Calu3 (cell line): ENCODE measurements at regions not wholly inside any gene's neighbourhood (a gene's known extent, or its start where the extent isn't known, plus 50 kb on each side); places are given as distances from the start of the nearest gene placed in this dataset.

Experiments
- BruUV-seq: library from RNA; stranded (reverse); fragments of 400-500 nt; replicated peaks from 2 replicates; lab custom pipeline; 2021; lab: Mats Ljungman, UMichigan
- CTCF ChIA-PET: fragments of 300-600 bp; sonication (Branson Sonifier 250); formaldehyde crosslinking; loops from one replicate; lab custom pipeline; 2022; ENCODE audit warnings: antibody characterized with exemption; lab: Charles Lee
- DNase-seq: peaks from one replicate; pipeline ENCODE4 v3.0.0; 2022
- H3K27ac Mint-ChIP-seq: one replicate; pipeline ENCODE4 v1.8.0; 2022; ENCODE audit warnings: mixed read lengths; ENCODE audit not compliant: unreplicated experiment
- H3K27me3 Mint-ChIP-seq: one replicate; pipeline ENCODE4 v1.8.0; 2022; ENCODE audit warnings: mixed read lengths; ENCODE audit not compliant: unreplicated experiment
- H3K36me3 Mint-ChIP-seq: one replicate; pipeline ENCODE4 v1.8.0; 2022; ENCODE audit warnings: mild to moderate bottlenecking, moderate library complexity, mixed read lengths; ENCODE audit not compliant: insufficient read depth, unreplicated experiment
- H3K4me1 Mint-ChIP-seq: one replicate; pipeline ENCODE4 v1.8.0; 2022; ENCODE audit warnings: mild to moderate bottlenecking, low read depth, mixed read lengths; ENCODE audit not compliant: unreplicated experiment
- H3K4me3 Mint-ChIP-seq: one replicate; pipeline ENCODE4 v1.8.0; 2022; ENCODE audit warnings: mild to moderate bottlenecking, low read depth, moderate library complexity, mixed read lengths; ENCODE audit not compliant: unreplicated experiment
- H3K9me3 Mint-ChIP-seq: one replicate; pipeline ENCODE4 v1.8.0; 2022; ENCODE audit warnings: low read depth, mixed read lengths; ENCODE audit not compliant: unreplicated experiment
- CTCF ChIP-seq: fragments of 200-600 bp; IDR thresholded peaks from one replicate; pipeline ENCODE4 v1.8.0; 2022; ENCODE audit warnings: antibody characterized with exemption; ENCODE audit not compliant: unreplicated experiment
- intact Hi-C: fragments of 100-400 bp; cut with micrococcal nuclease; formaldehyde crosslinking; loops from one replicate; pipeline ENCODE4 v1.10.0; 2022; ENCODE audit not compliant: unreplicated experiment

DNA sequence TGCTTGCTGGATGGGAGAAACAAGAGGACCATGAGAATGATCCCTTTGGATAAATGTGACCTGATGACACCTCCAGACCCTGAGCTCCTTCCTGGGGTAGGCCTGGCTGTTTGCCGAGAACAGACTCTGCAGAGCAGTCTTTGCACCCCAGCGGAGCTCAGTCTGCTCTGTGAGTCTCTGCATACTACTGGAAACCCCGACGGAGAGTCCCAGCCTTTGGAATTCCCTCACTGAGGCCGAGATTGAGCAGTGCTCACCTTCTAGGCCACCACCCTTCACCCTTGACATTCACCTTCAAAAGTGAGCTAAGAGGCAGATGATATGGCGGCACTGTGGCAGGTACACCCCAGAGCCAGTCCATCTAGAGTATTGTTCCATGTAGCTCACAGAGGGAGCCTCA lies 172.2 kb upstream of the CDH13 start:
- no peaks in the 10 kb centered on the region for H3K4me1 Mint-ChIP-seq
- H3K4me3 Mint-ChIP-seq: no peak overlapping the region
- intact Hi-C loops: loop anchor here (10.0 kb wide), 1 partner anchor 60 kb away; no protein-coding TSS in a partner anchor
- H3K36me3 Mint-ChIP-seq: no peaks in the 10 kb centered on the region
- CTCF ChIA-PET: no interaction called here
- no TSS peak for BruUV-seq
- no peak overlapping the region for H3K27ac Mint-ChIP-seq
- H3K9me3 Mint-ChIP-seq: no peaks in the 10 kb centered on the region
- TF ChIP-seq CTCF: no peak
- no peak for DNase-seq
- peaks cover 14% of the 10 kb centered on the region for H3K27me3 Mint-ChIP-seq

- no peak overlapping the region for H3K27ac Mint-ChIP-seq
These were observed 172.6 kb upstream of the CDH13 start for GRCh38 chr16:82454152-82454551.

DNA sequence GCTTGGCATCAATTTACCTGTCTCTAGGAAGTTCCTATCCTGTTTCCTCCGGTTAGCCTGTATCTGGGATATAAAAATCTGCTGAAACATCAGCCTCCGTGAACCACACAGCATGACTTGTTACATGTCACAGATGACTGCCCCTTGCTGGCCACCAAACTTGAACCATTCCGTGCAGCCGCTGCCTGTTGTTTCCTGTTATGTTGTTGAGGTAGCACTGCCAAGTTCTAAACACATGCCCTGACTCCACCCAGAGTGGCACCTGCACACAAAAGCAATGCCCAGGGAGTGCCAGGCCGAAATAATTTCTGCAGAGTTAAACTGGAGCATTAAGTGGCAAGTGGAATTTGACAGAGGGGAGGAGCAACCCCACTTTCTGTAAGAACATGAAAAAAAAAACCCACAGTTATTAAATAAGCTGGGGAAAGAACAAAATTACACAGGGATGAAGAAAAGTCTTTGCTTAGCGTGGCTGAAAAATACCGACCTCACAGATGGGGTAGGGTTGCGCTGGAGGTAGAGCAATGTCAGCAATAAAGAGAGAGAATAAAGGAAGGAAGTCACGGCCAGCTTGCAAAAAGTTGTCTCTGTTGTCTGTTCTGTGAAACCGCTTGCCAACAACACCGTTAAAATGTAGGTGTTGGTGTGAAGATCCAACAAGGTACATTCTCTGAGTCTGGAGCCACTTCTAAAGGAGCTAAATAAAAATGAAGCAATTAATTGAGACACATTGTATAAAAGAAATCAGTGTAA lies 174.6 kb upstream of the CDH13 start:
- Mint-ChIP-seq H3K27ac (no peak overlapping the region), H3K36me3 (no peaks in the 10 kb centered on the region), H3K4me1 (no peaks in the 10 kb centered on the region), H3K27me3 (peaks cover 12% of the 10 kb centered on the region), H3K9me3 (no peaks in the 10 kb centered on the region), H3K4me3 (no peak overlapping the region)
- BruUV-seq: no TSS peak
- TF ChIP-seq CTCF: no peak
- no peak for DNase-seq
- CTCF ChIA-PET: no interaction called here
- intact Hi-C loops: loop anchor here (10.0 kb wide), 1 partner anchor 57 kb away; no protein-coding TSS in a partner anchor

More at GRCh38 chr16:82454152-82454551, 172.6 kb upstream of the CDH13 start:
- BruUV-seq: no TSS peak
- no peaks in the 10 kb centered on the region for H3K36me3 Mint-ChIP-seq
- no peak for DNase-seq
- peaks cover 12% of the 10 kb centered on the region for H3K27me3 Mint-ChIP-seq
- intact Hi-C loops: loop anchor here (10.0 kb wide), 1 partner anchor 59 kb away; no protein-coding TSS in a partner anchor
- no peak overlapping the region for H3K4me3 Mint-ChIP-seq
- H3K4me1 Mint-ChIP-seq: no peaks in the 10 kb centered on the region
- CTCF ChIA-PET: no interaction called here
- H3K9me3 Mint-ChIP-seq: no peaks in the 10 kb centered on the region
- TF ChIP-seq CTCF: no peak

GRCh38 chr16:82451449-82451848 lies 175.3 kb upstream of the CDH13 start:
- Mint-ChIP-seq H3K9me3 (no peaks in the 10 kb centered on the region), H3K27ac (no peak overlapping the region), H3K4me1 (no peaks in the 10 kb centered on the region), H3K4me3 (no peak overlapping the region), H3K27me3 (peaks cover 12% of the 10 kb centered on the region), H3K36me3 (no peaks in the 10 kb centered on the region)
- no peak for TF ChIP-seq CTCF
- intact Hi-C loops: loop anchor here (10.0 kb wide), 1 partner anchor 57 kb away; no protein-coding TSS in a partner anchor
- no peak for DNase-seq
- no TSS peak for BruUV-seq
- CTCF ChIA-PET: no interaction called here
